T-cell (primary cell): ENCODE measurements at regions not wholly inside any gene's neighbourhood (a gene's known extent, or its start where the extent isn't known, plus 50 kb on each side); places are given as distances from the start of the nearest gene placed in this dataset.

Experiments used
- ATAC-seq, 4 experiments: fragments of 200-7000 bp in 3 of 4; fragments of 150-1000 bp in 1 of 4; cut with Tn5 transposase; replicated peaks in 1 of 4; 1 replicate in 3 of 4; 2 replicates in 1 of 4; pipeline ENCODE4 v1.10.0; 2021; ENCODE audit warnings: moderate library complexity in 3 of 4, mild to moderate bottlenecking in 2 of 4, moderate number of reproducible peaks in 1 of 4
- CTCF ChIA-PET, 2 donors: fragments of 300-600 bp; sonication (Branson Sonifier 250); formaldehyde crosslinking; loops; one replicate each; lab custom pipeline; 2022; ENCODE audit warnings: antibody characterized with exemption in 2 of 2; lab: Charles Lee
- POLR2A ChIA-PET, 2 donors: fragments of 300-600 bp; sonication (Branson Sonifier 250); formaldehyde crosslinking; loops; one replicate each; lab custom pipeline; 2022; ENCODE audit warnings: antibody characterized with exemption in 2 of 2; lab: Charles Lee
- DNase-seq, 35 experiments: peaks; one replicate each; pipeline versions ENCODE4 v3.0.0 to v3.0.0-alpha.2; 2013 to 2023
- H3K27ac ChIP-seq: one replicate; pipeline ENCODE4 v1.5.1; 2013; ENCODE audit warnings: low read length
- H3K27me3 ChIP-seq, 2 experiments: replicated peaks in 1 of 2; 1 replicate in 1 of 2; 2 replicates in 1 of 2; pipeline versions ENCODE4 v1.6.1 to v1.7.0; 2013; ENCODE audit warnings: low read length in 1 of 2, mixed read lengths in 1 of 2; ENCODE audit not compliant: control insufficient read depth in 2 of 2, insufficient read depth in 2 of 2; ENCODE audit errors: extremely low read depth in 1 of 2
- H3K36me3 ChIP-seq, 2 donors: 1 replicate in 1 of 2; 2 replicates in 1 of 2; pipeline versions ENCODE4 v1.6.1 to v1.7.0; 2013; ENCODE audit warnings: low read length in 1 of 2; ENCODE audit not compliant: control insufficient read depth in 2 of 2, insufficient read depth in 1 of 2; ENCODE audit errors: extremely low read depth in 1 of 2
- H3K4me1 ChIP-seq, 2 experiments: 1 replicate in 1 of 2; 2 replicates in 1 of 2; pipeline versions ENCODE4 v1.6.1 to v1.7.0; 2013; ENCODE audit warnings: low read length in 2 of 2, mixed read lengths in 1 of 2; ENCODE audit not compliant: insufficient read depth in 2 of 2, control insufficient read depth in 1 of 2; ENCODE audit errors: extremely low read depth in 1 of 2
- H3K4me3 ChIP-seq, 2 donors: 1 replicate in 1 of 2; 2 replicates in 1 of 2; pipeline versions ENCODE4 v1.5.1 to v1.7.0; 2013; ENCODE audit warnings: mild to moderate bottlenecking in 2 of 2, low read length in 1 of 2, moderate library complexity in 1 of 2; ENCODE audit not compliant: control insufficient read depth in 1 of 2; ENCODE audit errors: extremely low read depth in 1 of 2
- H3K9me3 ChIP-seq: 2 replicates; pipeline ENCODE4 v1.7.0; 2013
- H3K27ac Mint-ChIP-seq, 2 donors: one replicate each; pipeline ENCODE4 v1.8.0; 2020 to 2021; ENCODE audit warnings: mild to moderate bottlenecking in 2 of 2, mixed read lengths in 2 of 2
- H3K27me3 Mint-ChIP-seq, 2 donors: one replicate each; pipeline ENCODE4 v1.8.0; 2021 to 2022; ENCODE audit warnings: mixed read lengths in 2 of 2
- H3K36me3 Mint-ChIP-seq: one replicate; pipeline ENCODE4 v1.8.0; 2021; ENCODE audit warnings: mixed read lengths
- H3K4me1 Mint-ChIP-seq, 3 donors: one replicate each; pipeline ENCODE4 v1.8.0; 2020 to 2022; ENCODE audit warnings: mixed read lengths in 3 of 3, mild to moderate bottlenecking in 1 of 3
- H3K4me3 Mint-ChIP-seq, 3 donors: one replicate each; pipeline ENCODE4 v1.8.0; 2020 to 2022; ENCODE audit warnings: mild to moderate bottlenecking in 3 of 3, mixed read lengths in 3 of 3, moderate library complexity in 3 of 3
- H3K9me3 Mint-ChIP-seq, 3 donors: one replicate each; pipeline ENCODE4 v1.8.0; 2020 to 2022; ENCODE audit warnings: mixed read lengths in 3 of 3
- WGBS: methylation state at CpG from one replicate; pipeline ENCODE4 v1.1.5; 2013; ENCODE audit warnings: missing lambda C conversion rate; ENCODE audit not compliant: insufficient coverage; 5-methylcytosine and 5-hydroxymethylcytosine counted together

- H3K36me3 Mint-ChIP-seq = no peaks in the 10 kb centered on the region
- Histone ChIP-seq H3K4me1 (peaks cover 0 to 21% of the 10 kb centered on the region in 2 experiments), H3K36me3 (no peaks in the 10 kb centered on the region), H3K9me3 (no peaks in the 10 kb centered on the region), H3K27ac (no peak overlapping the region), H3K4me3 (no peak overlapping the region), H3K27me3 (no peaks in the 10 kb centered on the region)
- no peaks in the 10 kb centered on the region for H3K9me3 Mint-ChIP-seq
- WGBS = 83% methylated on average over 1 of the region's 4 CpGs
- H3K27me3 Mint-ChIP-seq = no peaks in the 10 kb centered on the region
- H3K4me1 Mint-ChIP-seq = peaks cover 53 to 78% (median 60%) of the 10 kb centered on the region in 3 donors
- H3K4me3 Mint-ChIP-seq = no peak overlapping the region
- ATAC-seq = no peak
- no peak overlapping the region for H3K27ac Mint-ChIP-seq
- CTCF ChIA-PET = no interaction called here
- POLR2A ChIA-PET = no interaction called here
- no peak for DNase-seq
These were observed 282.8 kb downstream of the ZEB2 start for GRCh38 chr2:144237108-144237507.

- no CpG with 5 or more reads among the region's 1 CpG for WGBS
- no peaks in the 10 kb centered on the region for H3K27me3 ChIP-seq
- Mint-ChIP-seq H3K4me3 (no peak overlapping the region), H3K27me3 (no peaks in the 10 kb centered on the region), H3K9me3 (no peaks in the 10 kb centered on the region), H3K4me1 (peaks cover 44 to 64% (median 44%) of the 10 kb centered on the region in 3 donors), H3K27ac (peak overlapping the region; percentile 13 to 72), H3K36me3 (no peaks in the 10 kb centered on the region)
- POLR2A ChIA-PET = interaction anchor here in 1 of 2 donors (0.9 kb wide), 1 partner anchor 12 kb away, joined by 4 read pairs; no protein-coding TSS in a partner anchor
- H3K4me1 ChIP-seq = peaks cover 0 to 15% of the 10 kb centered on the region in 2 experiments
- H3K27ac ChIP-seq = peak overlapping the region; percentile 17
- ATAC-seq = no peak
- H3K36me3 ChIP-seq = no peaks in the 10 kb centered on the region
- no peak overlapping the region for H3K4me3 ChIP-seq
- CTCF ChIA-PET = no interaction called here
- no peaks in the 10 kb centered on the region for H3K9me3 ChIP-seq
- DNase-seq = no peak
These were observed 284.9 kb downstream of the ZEB2 start for GRCh38 chr2:144235050-144235449.

- no CpG with 5 or more reads among the region's 4 CpGs for WGBS
- Mint-ChIP-seq H3K4me3 (peak overlapping the region; percentile 8 to 17 (median 10)), H3K27me3 (no peaks in the 10 kb centered on the region), H3K36me3 (peaks cover under 1% of the 10 kb centered on the region), H3K4me1 (peaks cover 44 to 59% (median 44%) of the 10 kb centered on the region in 3 donors), H3K9me3 (no peaks in the 10 kb centered on the region), H3K27ac (peak overlapping the region; percentile 13 to 72)
- Histone ChIP-seq H3K27me3 (no peaks in the 10 kb centered on the region), H3K27ac (peak overlapping the region; percentile 17), H3K4me3 (no peak overlapping the region), H3K36me3 (no peaks in the 10 kb centered on the region), H3K4me1 (peaks cover 0 to 15% of the 10 kb centered on the region in 2 experiments), H3K9me3 (no peaks in the 10 kb centered on the region)
- peak in 1 of 35 experiments; percentile 24 for DNase-seq
- ATAC-seq = peak in 3 of 4 experiments; percentile 26 to 27 (median 26)
- POLR2A ChIA-PET = interaction anchor here in 1 of 2 donors (0.6 kb wide), 1 partner anchor 45 kb away, joined by 5 read pairs; no protein-coding TSS in a partner anchor
- CTCF ChIA-PET = no interaction called here
These were observed 285.4 kb downstream of the ZEB2 start for GRCh38 chr2:144234542-144234871.

DNA sequence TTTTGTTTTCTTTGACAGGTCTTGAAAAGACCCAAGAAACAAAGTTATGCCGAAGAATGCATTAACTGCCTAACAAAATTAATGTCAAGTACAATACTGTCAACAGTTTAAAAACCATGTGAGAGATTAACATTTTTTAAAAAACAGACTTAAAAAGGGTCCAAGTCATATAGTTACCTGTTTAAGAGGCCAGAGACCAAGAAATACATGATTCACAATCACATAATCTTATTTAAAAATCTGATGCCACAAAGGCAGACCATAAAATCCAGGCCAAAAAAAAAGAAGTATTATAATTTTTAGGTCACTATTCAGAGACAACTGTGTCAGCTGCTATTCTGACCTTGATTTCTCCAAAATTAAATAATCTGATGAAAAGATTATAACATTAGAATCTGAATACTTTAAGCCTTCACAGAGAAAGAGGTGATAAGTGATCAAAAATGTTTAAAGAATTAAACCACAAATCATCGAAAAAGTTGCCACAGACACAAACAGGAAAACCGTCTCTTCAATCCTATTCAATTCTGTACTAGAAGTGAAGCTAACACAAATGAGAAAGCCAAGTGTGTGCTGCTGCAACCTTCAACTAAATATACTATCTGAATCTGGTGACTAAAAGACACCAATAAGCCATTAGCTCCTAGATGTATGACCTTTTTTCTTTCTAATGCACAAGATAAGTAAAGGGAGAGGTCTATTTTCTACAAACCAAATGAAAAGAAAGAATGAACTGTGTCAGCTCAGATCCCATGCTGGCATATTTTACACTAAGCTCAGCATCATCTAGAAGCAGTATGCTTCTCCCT lies 286.0 kb downstream of the ZEB2 start:
- DNase-seq (peak in 1 of 35 experiments; percentile 23), ATAC-seq (peak in 2 of 4 experiments; percentile 33 to 40)
- H3K4me1 Mint-ChIP-seq = peaks cover 44 to 59% (median 44%) of the 10 kb centered on the region in 3 donors
- peak overlapping the region; percentile 8 to 35 (median 10) for H3K4me3 Mint-ChIP-seq
- Histone ChIP-seq H3K9me3 (no peaks in the 10 kb centered on the region), H3K4me1 (peaks cover 0 to 15% of the 10 kb centered on the region in 2 experiments), H3K27me3 (no peaks in the 10 kb centered on the region), H3K27ac (peak overlapping the region; percentile 17), H3K36me3 (no peaks in the 10 kb centered on the region), H3K4me3 (no peak overlapping the region)
- H3K36me3 Mint-ChIP-seq = peaks cover 6% of the 10 kb centered on the region
- WGBS = no CpG with 5 or more reads among the region's 3 CpGs
- CTCF ChIA-PET = interaction anchor here in 1 of 2 donors (0.5 to 0.9 kb wide), 2 partner anchors 17 to 309 kb away, joined by 3 to 5 read pairs; no protein-coding TSS in a partner anchor
- H3K27ac Mint-ChIP-seq = peak overlapping the region; percentile 13 to 72
- POLR2A ChIA-PET = interaction anchor here in 1 of 2 donors (0.6 kb wide), 1 partner anchor 45 kb away, joined by 5 read pairs; no protein-coding TSS in a partner anchor
- H3K9me3 Mint-ChIP-seq = no peaks in the 10 kb centered on the region
- H3K27me3 Mint-ChIP-seq = no peaks in the 10 kb centered on the region

- H3K27ac ChIP-seq = peak overlapping the region; percentile 17
- H3K4me1 Mint-ChIP-seq = peaks cover 37 to 53% (median 38%) of the 10 kb centered on the region in 3 donors
- H3K9me3 ChIP-seq = no peaks in the 10 kb centered on the region
- no peak overlapping the region for H3K4me3 ChIP-seq
- H3K4me1 ChIP-seq = peaks cover 0 to 15% of the 10 kb centered on the region in 2 experiments
- 50% methylated on average over 1 of the region's 2 CpGs for WGBS
- no peaks in the 10 kb centered on the region for H3K36me3 ChIP-seq
- H3K27me3 ChIP-seq = no peaks in the 10 kb centered on the region
- CTCF ChIA-PET = interaction anchor here in 1 of 2 donors (0.5 to 0.9 kb wide), 2 partner anchors 17 to 309 kb away, joined by 3 to 5 read pairs; no protein-coding TSS in a partner anchor
- H3K4me3 Mint-ChIP-seq = peak overlapping the region in 1 of 3 donors; percentile 4
- H3K9me3 Mint-ChIP-seq = no peaks in the 10 kb centered on the region
- DNase-seq = no peak
- POLR2A ChIA-PET = interaction anchor here in 1 of 2 donors (0.6 kb wide), 1 partner anchor 22 kb away, joined by 3 read pairs; no protein-coding TSS in a partner anchor
- H3K27ac Mint-ChIP-seq = peak overlapping the region in 1 of 2 donors; percentile 71
- no peak for ATAC-seq
- H3K27me3 Mint-ChIP-seq = no peaks in the 10 kb centered on the region
- H3K36me3 Mint-ChIP-seq = peaks cover 6% of the 10 kb centered on the region
These were observed 286.6 kb downstream of the ZEB2 start for GRCh38 chr2:144233317-144233716.

DNA sequence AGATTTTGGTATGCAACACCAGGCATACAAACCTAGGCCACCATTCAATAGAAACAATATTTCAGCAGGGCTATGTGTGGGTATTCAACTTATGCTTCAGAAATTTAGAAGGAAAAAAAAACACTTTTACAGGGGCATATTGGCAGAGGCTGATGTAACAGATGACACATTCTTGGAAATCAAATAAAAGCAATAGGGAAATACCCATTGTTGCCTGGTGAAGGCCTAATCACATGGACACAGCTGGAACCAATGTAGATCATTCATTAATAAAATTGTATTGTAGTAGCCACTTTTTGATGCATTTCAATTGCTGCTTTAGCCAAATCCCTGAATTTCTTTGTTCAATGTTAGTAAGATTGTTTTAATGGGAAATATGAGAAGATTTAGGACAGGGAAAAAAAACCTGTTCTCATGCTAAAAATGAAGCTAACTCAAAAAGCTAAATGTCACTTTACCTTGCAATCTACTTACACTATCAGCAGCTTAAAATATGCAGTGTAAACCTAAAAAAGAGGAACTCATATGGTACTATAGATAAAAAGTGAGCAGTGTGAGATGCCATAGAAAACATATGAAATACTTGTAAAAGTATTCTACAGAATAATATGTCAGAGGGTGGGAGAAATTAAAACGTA lies 289.4 kb downstream of the ZEB2 start:
- Mint-ChIP-seq H3K4me1 (peaks cover 26 to 41% (median 28%) of the 10 kb centered on the region in 3 donors), H3K27me3 (no peaks in the 10 kb centered on the region), H3K36me3 (peaks cover 10% of the 10 kb centered on the region), H3K4me3 (no peak overlapping the region), H3K9me3 (no peaks in the 10 kb centered on the region), H3K27ac (no peak overlapping the region)
- ATAC-seq (no peak), DNase-seq (no peak)
- ChIA-PET POLR2A (no interaction called here), CTCF (no interaction called here)
- Histone ChIP-seq H3K9me3 (no peaks in the 10 kb centered on the region), H3K27ac (no peak overlapping the region), H3K4me1 (peaks cover 0 to 6% of the 10 kb centered on the region in 2 experiments), H3K27me3 (no peaks in the 10 kb centered on the region), H3K4me3 (no peak overlapping the region), H3K36me3 (no peaks in the 10 kb centered on the region)
- WGBS = no CpG with 5 or more reads among the region's 1 CpG
